H1 (cell line): ENCODE measurements at regions not wholly inside any gene's neighbourhood (a gene's known extent, or its start where the extent isn't known, plus 50 kb on each side); places are given as distances from the start of the nearest gene placed in this dataset.

Experiments
- CTCF ChIA-PET: fragments of 300-600 bp; sonication (Branson Sonifier 250); formaldehyde crosslinking; loops from one replicate; lab custom pipeline; 2021; ENCODE audit not compliant: partially characterized antibody; lab: Charles Lee
- POLR2A ChIA-PET: fragments of 300-600 bp; sonication (Branson Sonifier 250); formaldehyde crosslinking; loops from one replicate; lab custom pipeline; 2021; ENCODE audit warnings: inconsistent platforms; ENCODE audit not compliant: partially characterized antibody; lab: Charles Lee
- DNase-seq, 2 experiments: peaks; one replicate each; pipeline versions ENCODE4 v3.0.0 to v3.0.0-alpha.2; 2010 to 2022; ENCODE audit warnings: low spot score in 2 of 2, low read depth in 1 of 2, mixed read lengths in 1 of 2
- FAIRE-seq: peaks from 2 replicates; lab custom pipeline; 2011; peaks lifted over from hg19 to GRCh38; lab: Jason Lieb, UNC
- H2AFZ ChIP-seq: 2 replicates; pipeline ENCODE4 v1.8.1; 2012; ENCODE audit warnings: low read length, inconsistent platforms
- H2AK5ac ChIP-seq: 2 replicates; pipeline ENCODE4 v1.6.1; 2013; ENCODE audit warnings: low read depth, low read length
- H2BK120ac ChIP-seq: replicated peaks from 2 replicates; pipeline ENCODE3; 2013; ENCODE audit warnings: low read depth, low read length, inconsistent platforms
- H2BK12ac ChIP-seq: 2 replicates; pipeline ENCODE4 v1.6.1; 2013; ENCODE audit warnings: low read depth, low read length
- H2BK15ac ChIP-seq: 2 replicates; pipeline ENCODE4 v1.6.1; 2013; ENCODE audit warnings: low read length
- H2BK20ac ChIP-seq: 2 replicates; pipeline ENCODE4 v1.6.1; 2013; ENCODE audit warnings: low read length
- H2BK5ac ChIP-seq: 2 replicates; pipeline ENCODE4 v1.6.1; 2013; ENCODE audit warnings: low read depth, low read length
- H3K14ac ChIP-seq: 2 replicates; pipeline ENCODE4 v1.6.1; 2013; ENCODE audit warnings: inconsistent platforms; ENCODE audit not compliant: insufficient read length
- H3K18ac ChIP-seq: 2 replicates; pipeline ENCODE4 v1.6.1; 2013; ENCODE audit warnings: low read length; ENCODE audit errors: extremely low read depth
- H3K23ac ChIP-seq: 2 replicates; pipeline ENCODE4 v1.6.1; 2013; ENCODE audit warnings: inconsistent platforms; ENCODE audit not compliant: insufficient read length
- H3K23me2 ChIP-seq: 2 replicates; pipeline ENCODE4 v1.6.1; 2013; ENCODE audit warnings: low read depth, low read length
- H3K27ac ChIP-seq: 2 replicates; pipeline ENCODE4 v1.6.1; 2011; ENCODE audit warnings: low read depth, low read length, inconsistent platforms
- H3K27me3 ChIP-seq, 4 experiments: replicated peaks in 1 of 4; 1 replicate in 1 of 4; 2 replicates in 3 of 4; pipeline versions ENCODE4 v1.6.1 to v1.8.1; 2011 to 2013; ENCODE audit warnings: low read length in 3 of 4, mild to moderate bottlenecking in 3 of 4, inconsistent platforms in 2 of 4, mixed read lengths in 2 of 4, moderate library complexity in 1 of 4; ENCODE audit not compliant: control insufficient read depth in 3 of 4, insufficient read depth in 3 of 4; ENCODE audit errors: extremely low read depth in 1 of 4
- H3K36me3 ChIP-seq, 4 experiments: 2 replicates each; pipeline versions ENCODE4 v1.6.1 to v1.8.1; 2011 to 2013; ENCODE audit warnings: mild to moderate bottlenecking in 4 of 4, low read length in 3 of 4, moderate library complexity in 2 of 4, control low read depth in 1 of 4, inconsistent platforms in 1 of 4; ENCODE audit not compliant: insufficient read depth in 4 of 4, control insufficient read depth in 2 of 4
- H3K4ac ChIP-seq: replicated peaks from 2 replicates; pipeline ENCODE3; 2013; ENCODE audit warnings: low read length, low read depth, mixed read lengths, inconsistent platforms; ENCODE audit not compliant: insufficient read length
- H3K4me1 ChIP-seq, 4 experiments: replicated peaks in 1 of 4; 1 replicate in 1 of 4; 2 replicates in 3 of 4; pipeline versions ENCODE4 v1.6.1 to v1.8.1; 2011 to 2013; ENCODE audit warnings: low read length in 3 of 4, inconsistent platforms in 2 of 4, mixed read lengths in 1 of 4; ENCODE audit not compliant: insufficient read depth in 4 of 4, control insufficient read depth in 3 of 4
- H3K4me2 ChIP-seq, 2 experiments: 2 replicates each; pipeline versions ENCODE4 v1.6.1 to v1.8.1; 2011 to 2013; ENCODE audit warnings: low read depth in 2 of 2, low read length in 2 of 2, control low read depth in 1 of 2, inconsistent platforms in 1 of 2, mild to moderate bottlenecking in 1 of 2; ENCODE audit not compliant: insufficient read depth in 1 of 2
- H3K4me3 ChIP-seq, 4 experiments: fragments of 200-600, 300-600 bp in 1 of 4; sonication (generic), shearing (Covaris generic), sonication (Bioruptor Twin) in 1 of 4; 2 replicates each; pipeline versions ENCODE4 v1.5.1 to v1.8.1; 2011 to 2016; ENCODE audit warnings: low read length in 4 of 4, low read depth in 3 of 4, control low read depth in 2 of 4, inconsistent platforms in 2 of 4, mild to moderate bottlenecking in 2 of 4, mixed read lengths in 1 of 4, moderate library complexity in 1 of 4; ENCODE audit not compliant: insufficient read depth in 2 of 4; ENCODE audit errors: extremely low read depth in 1 of 4
- H3K56ac ChIP-seq: replicated peaks from 2 replicates; pipeline ENCODE3; 2013; ENCODE audit warnings: low read depth, mild to moderate bottlenecking, mixed read lengths, low read length, inconsistent platforms; ENCODE audit not compliant: insufficient read length
- H3K79me1 ChIP-seq: 2 replicates; pipeline ENCODE4 v1.6.1; 2013; ENCODE audit warnings: low read depth, low read length, control low read depth
- H3K79me2 ChIP-seq, 2 experiments: 2 replicates each; pipeline versions ENCODE4 v1.6.1 to v1.8.1; 2012 to 2013; ENCODE audit warnings: low read length in 2 of 2, mild to moderate bottlenecking in 2 of 2, inconsistent platforms in 1 of 2; ENCODE audit not compliant: insufficient read depth in 2 of 2, control insufficient read depth in 1 of 2
- H3K9ac ChIP-seq, 4 experiments: replicated peaks in 1 of 4; 1 replicate in 1 of 4; 2 replicates in 3 of 4; pipeline versions ENCODE4 v1.6.1 to v1.8.1; 2011 to 2013; ENCODE audit warnings: low read depth in 3 of 4, low read length in 3 of 4, control low read depth in 2 of 4, mild to moderate bottlenecking in 2 of 4, moderate library complexity in 2 of 4, inconsistent platforms in 1 of 4; ENCODE audit errors: extremely low read depth in 1 of 4
- H3K9me3 ChIP-seq, 2 experiments: 2 replicates each; pipeline versions ENCODE4 v1.6.1 to v1.8.1; 2012 to 2013; ENCODE audit warnings: mild to moderate bottlenecking in 2 of 2, moderate library complexity in 2 of 2, control low read depth in 1 of 2, inconsistent platforms in 1 of 2, low read depth in 1 of 2, low read length in 1 of 2, mixed read lengths in 1 of 2; ENCODE audit not compliant: insufficient read depth in 2 of 2
- H4K20me1 ChIP-seq, 2 experiments: replicated peaks in 1 of 2; 2 replicates each; pipeline versions ENCODE3 to v1.8.1; 2011 to 2013; ENCODE audit warnings: inconsistent platforms in 2 of 2, low read length in 2 of 2, mild to moderate bottlenecking in 1 of 2; ENCODE audit not compliant: insufficient read depth in 2 of 2, control insufficient read depth in 1 of 2
- H4K5ac ChIP-seq: 2 replicates; pipeline ENCODE4 v1.6.1; 2013; ENCODE audit warnings: low read length, low read depth, mixed read lengths, inconsistent platforms; ENCODE audit not compliant: insufficient read length
- H4K8ac ChIP-seq: 2 replicates; pipeline ENCODE4 v1.8.0; 2013; ENCODE audit warnings: mild to moderate bottlenecking, moderate library complexity, low read length, inconsistent platforms; ENCODE audit not compliant: insufficient read depth; ENCODE audit errors: extremely low read depth
- H4K91ac ChIP-seq: replicated peaks from 2 replicates; pipeline ENCODE3; 2013; ENCODE audit warnings: low read length, mixed read lengths, inconsistent platforms; ENCODE audit not compliant: insufficient read length
- CHD7 ChIP-seq: fragments of 300-600 bp; sonication (generic); IDR thresholded peaks from 2 replicates; pipeline ENCODE4 v1.7.1; 2012; ENCODE audit warnings: low read length, moderate library complexity, mild to moderate bottlenecking, inconsistent platforms; ENCODE audit not compliant: insufficient replicate concordance
- WGBS, 2 experiments: shearing (Covaris generic) in 1 of 2; methylation state at CpG; one replicate each; pipeline versions ENCODE4 v1.1.6 to v1.1.7; 2013 to 2015; ENCODE audit warnings: low lambda C conversion rate in 2 of 2, mixed read lengths in 2 of 2, inconsistent platforms in 1 of 2, low coverage in 1 of 2, missing lambda C conversion rate in 1 of 2; ENCODE audit not compliant: insufficient replicate concordance in 2 of 2, insufficient coverage in 1 of 2, insufficient read length in 1 of 2; ENCODE audit errors: extremely low coverage in 1 of 2, missing lambda C conversion rate in 1 of 2; 5-methylcytosine and 5-hydroxymethylcytosine counted together

DNA sequence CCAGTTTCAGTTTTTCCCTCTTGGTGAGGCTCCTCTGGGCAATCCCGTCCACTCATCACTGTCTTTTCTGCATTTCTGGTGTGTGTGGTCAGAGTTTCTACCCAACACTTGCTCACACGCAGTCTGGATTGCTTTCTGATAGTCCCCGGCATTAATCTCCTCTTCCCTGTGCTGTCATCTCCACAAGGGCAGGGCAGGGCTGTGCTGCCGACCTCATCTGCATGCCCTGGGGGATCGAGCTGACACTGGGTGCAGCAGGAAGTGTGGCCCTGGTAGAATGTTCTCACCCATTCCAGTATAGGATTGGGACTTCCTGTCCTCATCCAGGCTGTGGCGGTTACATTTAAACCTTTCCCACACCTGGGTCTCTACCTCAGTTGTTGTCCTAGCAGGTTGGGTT is 80.0 kb upstream of the FAM136A start:
- H3K18ac ChIP-seq: no peak overlapping the region
- H2BK5ac ChIP-seq: no peak overlapping the region
- no peaks in the 10 kb centered on the region for H3K23me2 ChIP-seq
- no peak overlapping the region for H3K4ac ChIP-seq
- no peak for FAIRE-seq
- CTCF ChIA-PET: interaction anchor here (0.9 kb wide), 1 partner anchor 16 kb away, joined by 3 read pairs; no protein-coding TSS in a partner anchor
- H3K56ac ChIP-seq: no peak overlapping the region
- no peaks in the 10 kb centered on the region for H3K9me3 ChIP-seq
- no peak overlapping the region for H3K27ac ChIP-seq
- H4K20me1 ChIP-seq: no peaks in the 10 kb centered on the region
- H3K4me2 ChIP-seq: no peak overlapping the region
- no peak overlapping the region for H2AK5ac ChIP-seq
- DNase-seq: no peak
- H3K23ac ChIP-seq: no peak overlapping the region
- H3K4me1 ChIP-seq: no peaks in the 10 kb centered on the region
- no peak overlapping the region for H4K8ac ChIP-seq
- H2BK20ac ChIP-seq: no peak overlapping the region
- POLR2A ChIA-PET: no interaction called here
- H4K91ac ChIP-seq: no peak overlapping the region
- H3K79me2 ChIP-seq: no peaks in the 10 kb centered on the region
- no peak overlapping the region for H2BK120ac ChIP-seq
- no peak overlapping the region for H2BK15ac ChIP-seq
- H4K5ac ChIP-seq: no peak overlapping the region
- H3K4me3 ChIP-seq: no peak overlapping the region
- no peaks in the 10 kb centered on the region; a peak in 3 of 7 replicates for H3K27me3 ChIP-seq
- H3K14ac ChIP-seq: no peak overlapping the region
- 76% methylated on average over 6 of the region's 6 CpGs; no CpG with 5 or more reads in 1 of the 2 experiments for whole genome bisulfite sequencing, 2 experiments
- H3K36me3 ChIP-seq: no peaks in the 10 kb centered on the region
- no peak overlapping the region for H3K9ac ChIP-seq
- no peaks in the 10 kb centered on the region for H3K79me1 ChIP-seq
- no peak overlapping the region for H2BK12ac ChIP-seq
- H2AFZ ChIP-seq: no peak overlapping the region
- TF ChIP-seq CHD7: no peak
